Brain microvascular endothelial cell (primary cell): ENCODE measurements at regions not wholly inside any gene's neighbourhood (a gene's known extent, or its start where the extent isn't known, plus 50 kb on each side); places are given as distances from the start of the nearest gene placed in this dataset.

Source experiments
- DNase-seq: peaks from one replicate; pipeline ENCODE4 v3.0.0-alpha.2; 2020
- H3K27ac ChIP-seq: fragments of 250-450 bp; sonication (Bioruptor Pico); 2 replicates; pipeline ENCODE4 v1.5.1; 2020; ENCODE audit warnings: mild to moderate bottlenecking, moderate library complexity
- H3K27me3 ChIP-seq: fragments of 250-450 bp; sonication (Bioruptor Pico); replicated peaks from 2 replicates; pipeline ENCODE4 v1.5.1; 2020; ENCODE audit warnings: mild to moderate bottlenecking
- H3K36me3 ChIP-seq: fragments of 250-450 bp; sonication (Bioruptor Pico); replicated peaks from 2 replicates; pipeline ENCODE4 v1.5.1; 2020; ENCODE audit warnings: mild to moderate bottlenecking
- H3K4me3 ChIP-seq: 2 replicates; pipeline ENCODE4 v1.5.1; 2011; ENCODE audit warnings: low read depth, mild to moderate bottlenecking, control low read depth, low read length, moderate library complexity
- in situ Hi-C: cut with HindIII; loops from 2 replicates; pipeline ENCODE4 v1.10.0; 2017; ENCODE audit warnings: low sequenced_read_pairs, low pct_ligation_motif_present
- TF ChIP-seq, protein P1 (sequence below): IDR thresholded peaks from 2 replicates; pipeline ENCODE4 v1.5.1; 2011; ENCODE audit warnings: low read depth, mild to moderate bottlenecking, moderate library complexity, low read length, control low read depth, inconsistent platforms; ENCODE audit errors: missing control alignments

DNA sequence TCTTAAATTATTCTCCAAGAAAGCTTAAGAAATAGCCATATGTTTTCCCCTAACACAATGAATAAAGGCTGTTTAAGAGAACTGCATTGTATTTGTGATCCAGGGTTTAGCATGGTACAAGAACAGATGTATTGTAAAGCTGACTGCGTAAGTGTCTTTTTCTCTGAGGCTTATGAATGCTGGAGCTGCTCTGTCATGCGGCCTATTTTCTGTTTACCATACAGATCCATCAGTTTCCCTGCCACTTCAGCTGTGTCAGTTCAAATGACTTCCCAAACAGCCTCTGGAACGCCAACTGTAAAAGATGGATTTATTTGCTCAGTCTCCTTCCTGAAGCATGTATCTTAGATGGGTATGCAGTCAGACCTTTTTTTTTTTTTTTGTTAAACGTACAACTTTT lies 419.3 kb upstream of the HS3ST5 start:
- TF ChIP-seq, protein P1, sequence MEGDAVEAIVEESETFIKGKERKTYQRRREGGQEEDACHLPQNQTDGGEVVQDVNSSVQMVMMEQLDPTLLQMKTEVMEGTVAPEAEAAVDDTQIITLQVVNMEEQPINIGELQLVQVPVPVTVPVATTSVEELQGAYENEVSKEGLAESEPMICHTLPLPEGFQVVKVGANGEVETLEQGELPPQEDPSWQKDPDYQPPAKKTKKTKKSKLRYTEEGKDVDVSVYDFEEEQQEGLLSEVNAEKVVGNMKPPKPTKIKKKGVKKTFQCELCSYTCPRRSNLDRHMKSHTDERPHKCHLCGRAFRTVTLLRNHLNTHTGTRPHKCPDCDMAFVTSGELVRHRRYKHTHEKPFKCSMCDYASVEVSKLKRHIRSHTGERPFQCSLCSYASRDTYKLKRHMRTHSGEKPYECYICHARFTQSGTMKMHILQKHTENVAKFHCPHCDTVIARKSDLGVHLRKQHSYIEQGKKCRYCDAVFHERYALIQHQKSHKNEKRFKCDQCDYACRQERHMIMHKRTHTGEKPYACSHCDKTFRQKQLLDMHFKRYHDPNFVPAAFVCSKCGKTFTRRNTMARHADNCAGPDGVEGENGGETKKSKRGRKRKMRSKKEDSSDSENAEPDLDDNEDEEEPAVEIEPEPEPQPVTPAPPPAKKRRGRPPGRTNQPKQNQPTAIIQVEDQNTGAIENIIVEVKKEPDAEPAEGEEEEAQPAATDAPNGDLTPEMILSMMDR: no peak

DNA sequence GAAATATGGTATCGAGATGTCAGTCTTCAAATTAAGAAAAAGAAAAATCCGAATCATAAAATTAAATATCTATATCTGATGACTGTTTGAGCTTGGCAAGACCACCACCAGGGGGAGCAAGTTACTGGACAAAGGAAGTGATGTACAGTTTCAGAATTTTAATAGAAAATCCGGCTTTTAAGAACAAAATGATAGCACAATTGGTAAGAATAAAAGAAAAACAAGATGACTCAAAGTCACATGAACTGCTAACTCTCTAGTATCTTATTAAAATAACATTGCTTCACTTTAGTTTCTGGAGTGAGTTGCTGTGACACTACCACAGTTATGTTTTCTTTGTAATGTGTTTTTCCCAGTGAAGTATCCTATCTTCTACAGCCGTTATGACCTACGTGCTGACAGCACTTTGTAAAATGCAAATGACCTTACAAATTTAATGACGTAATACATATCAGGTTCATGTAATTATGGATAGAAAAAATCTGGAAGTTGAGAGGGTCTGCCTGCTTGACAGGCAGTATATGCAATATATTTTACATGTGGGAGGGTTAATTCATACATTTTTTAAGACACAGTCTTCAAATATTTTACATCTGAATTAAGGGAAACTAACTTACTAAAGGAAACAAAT lies 405.3 kb upstream of the HS3ST5 start:
- Histone ChIP-seq H3K4me3 (no peak overlapping the region), H3K27me3 (no peaks in the 10 kb centered on the region), H3K36me3 (no peaks in the 10 kb centered on the region), H3K27ac (no peak overlapping the region)
- in situ Hi-C loops: no loop called here
- DNase-seq: peak; percentile 60
- TF ChIP-seq, protein P1: peak; percentile 76

More for the DNA sequence above, 419.3 kb upstream of the HS3ST5 start:
- H3K36me3 ChIP-seq: no peaks in the 10 kb centered on the region
- no peak overlapping the region for H3K4me3 ChIP-seq
- no peak for DNase-seq
- no peaks in the 10 kb centered on the region for H3K27me3 ChIP-seq
- in situ Hi-C loops: no loop called here
- no peak overlapping the region for H3K27ac ChIP-seq

DNA sequence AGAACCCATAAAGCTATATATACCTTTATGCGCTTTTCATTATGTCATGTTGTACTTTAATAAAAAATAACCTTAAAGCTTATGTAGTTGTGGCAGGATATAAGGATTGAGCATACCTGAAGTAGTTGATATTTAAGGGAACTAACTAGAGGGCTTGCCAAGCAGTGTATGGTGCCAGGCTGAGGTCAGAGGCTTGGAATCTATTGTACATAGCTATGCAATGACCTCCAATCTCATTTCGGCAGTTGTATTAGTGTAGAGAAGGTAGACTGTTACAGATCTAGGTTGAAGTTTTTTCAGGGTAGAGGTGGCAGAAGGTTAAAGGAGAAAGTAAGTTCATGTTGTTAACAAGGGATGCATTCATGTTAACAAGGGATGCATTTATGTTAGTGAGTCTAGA lies 397.7 kb upstream of the HS3ST5 start:
- in situ Hi-C loops: no loop called here

GRCh38 chr6:114739656-114740055 lies 396.8 kb upstream of the HS3ST5 start:
- Histone ChIP-seq H3K4me3 (no peak overlapping the region), H3K27me3 (no peaks in the 10 kb centered on the region), H3K27ac (no peak overlapping the region), H3K36me3 (no peaks in the 10 kb centered on the region)
- DNase-seq: no peak
- TF ChIP-seq, protein P1: no peak
- in situ Hi-C loops: no loop called here

More for the DNA sequence above, 397.7 kb upstream of the HS3ST5 start:
- Histone ChIP-seq H3K27me3 (no peaks in the 10 kb centered on the region), H3K36me3 (no peaks in the 10 kb centered on the region), H3K27ac (no peak overlapping the region), H3K4me3 (no peak overlapping the region)
- TF ChIP-seq, protein P1: no peak
- no peak for DNase-seq

GRCh38 chr6:114735025-114735735 lies 392.4 kb upstream of the HS3ST5 start:
- Histone ChIP-seq H3K27me3 (no peaks in the 10 kb centered on the region), H3K36me3 (no peaks in the 10 kb centered on the region), H3K4me3 (no peak overlapping the region), H3K27ac (no peak overlapping the region)
- DNase-seq: no peak
- in situ Hi-C loops: no loop called here
- TF ChIP-seq, protein P1: peak; percentile 27
